SJCRH30 (cell line): ENCODE measurements at regions not wholly inside any gene's neighbourhood (a gene's known extent, or its start where the extent isn't known, plus 50 kb on each side); places are given as distances from the start of the nearest gene placed in this dataset.

Experiments used
- DNase-seq, 2 experiments: peaks; one replicate each; pipeline ENCODE4 v3.0.0-alpha.2; 2015 to 2020
- H3K27ac ChIP-seq: fragments of 250-450 bp; sonication (Bioruptor Pico); 2 replicates; pipeline ENCODE4 v1.5.1; 2020; ENCODE audit warnings: mild to moderate bottlenecking, moderate library complexity
- H3K27me3 ChIP-seq: fragments of 250-450 bp; sonication (Bioruptor Pico); 2 replicates; pipeline ENCODE4 v1.5.1; 2020; ENCODE audit warnings: mild to moderate bottlenecking, moderate library complexity
- H3K36me3 ChIP-seq: fragments of 250-450 bp; sonication (Bioruptor Pico); 2 replicates; pipeline ENCODE4 v1.5.1; 2020; ENCODE audit warnings: mild to moderate bottlenecking, moderate library complexity
- H3K4me1 ChIP-seq: fragments of 250-450 bp; sonication (Bioruptor Pico); 2 replicates; pipeline ENCODE4 v1.5.1; 2020; ENCODE audit warnings: mild to moderate bottlenecking, moderate library complexity
- H3K4me3 ChIP-seq: fragments of 250-450 bp; sonication (Bioruptor Pico); 2 replicates; pipeline ENCODE4 v1.5.1; 2020; ENCODE audit warnings: mild to moderate bottlenecking, moderate library complexity
- H3K9me3 ChIP-seq: fragments of 250-450 bp; sonication (Bioruptor Pico); replicated peaks from 2 replicates; pipeline ENCODE4 v1.5.1; 2020; ENCODE audit warnings: mild to moderate bottlenecking, moderate library complexity

DNA sequence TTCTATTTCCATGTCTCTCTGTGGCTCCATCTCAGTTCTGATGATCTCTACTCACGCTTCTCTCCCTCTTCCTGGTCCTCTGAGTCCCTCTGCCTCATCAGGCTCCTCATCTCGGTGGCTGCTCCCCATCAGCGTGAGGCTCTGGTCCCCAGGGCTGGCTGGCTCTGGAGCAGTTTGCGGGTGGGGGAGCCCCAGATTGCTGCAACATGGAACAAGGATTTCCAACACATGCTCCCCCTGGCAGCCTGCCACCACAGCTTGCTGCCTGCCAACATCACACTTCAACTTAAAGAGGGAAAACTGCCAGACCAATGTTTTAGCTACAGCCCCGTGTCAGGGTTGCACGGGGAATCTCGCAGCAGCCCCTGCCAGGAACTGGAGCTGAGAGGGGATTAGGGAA is 77.2 kb upstream of the NEK6 start:
- Histone ChIP-seq H3K4me3 (no peak overlapping the region), H3K36me3 (no peaks in the 10 kb centered on the region), H3K27ac (no peak overlapping the region), H3K4me1 (no peaks in the 10 kb centered on the region), H3K9me3 (0 out of 2 replicates have a peak, but pooled peaks cover 3% of the 10 kb centered on the region), H3K27me3 (no peaks in the 10 kb centered on the region)
- DNase-seq, result peak; percentile 25 to 31

GRCh38 chr9:124182741-124183140 is 75.0 kb upstream of the NEK6 start:
- no peak overlapping the region for H3K27ac ChIP-seq
- H3K36me3 ChIP-seq, result no peaks in the 10 kb centered on the region
- H3K4me1 ChIP-seq, result no peaks in the 10 kb centered on the region
- no peak overlapping the region for H3K4me3 ChIP-seq
- DNase-seq, result no peak
- H3K9me3 ChIP-seq, result 0 out of 2 replicates have a peak, but pooled peaks cover 3% of the 10 kb centered on the region
- 0 out of 2 replicates have a peak, but pooled peaks cover 2% of the 10 kb centered on the region for H3K27me3 ChIP-seq

DNA sequence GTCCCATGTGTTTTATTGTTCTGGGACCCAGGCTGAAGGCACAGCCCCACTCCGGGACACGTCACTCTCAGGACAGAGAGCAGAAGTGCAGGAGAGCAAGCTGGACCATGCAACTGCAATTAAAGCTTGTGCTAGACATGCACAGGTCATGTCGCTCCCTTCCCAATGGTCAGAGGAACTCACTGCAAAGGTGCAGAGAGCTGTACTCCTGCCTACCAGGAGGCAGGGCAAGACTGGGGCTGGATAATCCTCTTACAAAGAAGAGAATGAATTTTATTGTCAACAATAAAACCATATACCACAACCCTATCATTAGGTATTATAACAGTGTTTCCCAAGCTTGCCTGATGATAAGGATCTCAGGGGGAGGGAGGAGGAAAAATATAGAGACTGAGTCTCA is 74.0 kb upstream of the NEK6 start:
- no peaks in the 10 kb centered on the region for H3K4me1 ChIP-seq
- H3K4me3 ChIP-seq, result no peak overlapping the region
- H3K36me3 ChIP-seq, result no peaks in the 10 kb centered on the region
- H3K9me3 ChIP-seq, result 0 out of 2 replicates have a peak, but pooled peaks cover 3% of the 10 kb centered on the region
- H3K27ac ChIP-seq, result no peak overlapping the region
- no peak for DNase-seq
- 0 out of 2 replicates have a peak, but pooled peaks cover 4% of the 10 kb centered on the region for H3K27me3 ChIP-seq

DNA sequence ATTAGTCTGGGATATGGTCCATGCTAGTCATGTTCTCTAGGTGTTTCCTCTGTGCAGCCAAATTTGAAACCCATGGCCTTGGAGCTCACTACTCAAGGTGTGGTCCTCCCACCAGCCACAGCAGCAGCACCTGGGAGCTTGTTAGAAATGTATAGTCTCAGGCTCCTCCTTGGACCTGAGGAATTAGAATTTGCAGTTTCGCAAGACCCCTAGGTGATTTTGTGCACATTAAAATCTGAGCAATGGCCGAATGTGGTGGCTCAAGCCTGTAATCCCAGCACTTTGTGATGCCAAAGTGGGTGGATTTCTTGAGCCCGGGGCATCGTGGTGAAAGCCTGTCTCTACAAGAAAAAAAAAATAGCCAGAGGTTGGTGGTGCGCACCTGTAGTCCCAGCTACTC is 72.3 kb upstream of the NEK6 start:
- H3K27me3 ChIP-seq, result 0 out of 2 replicates have a peak, but pooled peaks cover 4% of the 10 kb centered on the region
- no peaks in the 10 kb centered on the region for H3K36me3 ChIP-seq
- DNase-seq, result no peak
- H3K4me1 ChIP-seq, result no peaks in the 10 kb centered on the region
- no peak overlapping the region for H3K27ac ChIP-seq
- 0 out of 2 replicates have a peak, but pooled peaks cover 3% of the 10 kb centered on the region for H3K9me3 ChIP-seq
- H3K4me3 ChIP-seq, result no peak overlapping the region

- Histone ChIP-seq H3K27ac (no peak overlapping the region), H3K9me3 (0 out of 2 replicates have a peak, but pooled peaks cover 3% of the 10 kb centered on the region), H3K27me3 (peaks cover 4% of the 10 kb centered on the region; the same call in 1 of the 2 replicates), H3K4me3 (no peak overlapping the region), H3K36me3 (no peaks in the 10 kb centered on the region), H3K4me1 (no peaks in the 10 kb centered on the region)
- DNase-seq, result no peak
Measured at GRCh38 chr9:124187311-124187710, 70.4 kb upstream of the NEK6 start.

- no peak for DNase-seq
- H3K27me3 ChIP-seq, result peaks cover 4% of the 10 kb centered on the region; the same call in 1 of the 2 replicates
- H3K36me3 ChIP-seq, result no peaks in the 10 kb centered on the region
- 0 out of 2 replicates have a peak, but pooled peaks cover 2% of the 10 kb centered on the region for H3K9me3 ChIP-seq
- H3K4me1 ChIP-seq, result no peaks in the 10 kb centered on the region
- H3K27ac ChIP-seq, result no peak overlapping the region
- no peak overlapping the region for H3K4me3 ChIP-seq
Measured at GRCh38 chr9:124188331-124189110, 69.2 kb upstream of the NEK6 start.

- no peaks in the 10 kb centered on the region for H3K9me3 ChIP-seq
- H3K4me1 ChIP-seq, result no peaks in the 10 kb centered on the region
- H3K27me3 ChIP-seq, result peaks cover 4% of the 10 kb centered on the region; the same call in 1 of the 2 replicates
- DNase-seq, result no peak
- no peaks in the 10 kb centered on the region for H3K36me3 ChIP-seq
- no peak overlapping the region for H3K4me3 ChIP-seq
- H3K27ac ChIP-seq, result no peak overlapping the region
Measured at GRCh38 chr9:124190761-124191160, 67.0 kb upstream of the NEK6 start.

DNA sequence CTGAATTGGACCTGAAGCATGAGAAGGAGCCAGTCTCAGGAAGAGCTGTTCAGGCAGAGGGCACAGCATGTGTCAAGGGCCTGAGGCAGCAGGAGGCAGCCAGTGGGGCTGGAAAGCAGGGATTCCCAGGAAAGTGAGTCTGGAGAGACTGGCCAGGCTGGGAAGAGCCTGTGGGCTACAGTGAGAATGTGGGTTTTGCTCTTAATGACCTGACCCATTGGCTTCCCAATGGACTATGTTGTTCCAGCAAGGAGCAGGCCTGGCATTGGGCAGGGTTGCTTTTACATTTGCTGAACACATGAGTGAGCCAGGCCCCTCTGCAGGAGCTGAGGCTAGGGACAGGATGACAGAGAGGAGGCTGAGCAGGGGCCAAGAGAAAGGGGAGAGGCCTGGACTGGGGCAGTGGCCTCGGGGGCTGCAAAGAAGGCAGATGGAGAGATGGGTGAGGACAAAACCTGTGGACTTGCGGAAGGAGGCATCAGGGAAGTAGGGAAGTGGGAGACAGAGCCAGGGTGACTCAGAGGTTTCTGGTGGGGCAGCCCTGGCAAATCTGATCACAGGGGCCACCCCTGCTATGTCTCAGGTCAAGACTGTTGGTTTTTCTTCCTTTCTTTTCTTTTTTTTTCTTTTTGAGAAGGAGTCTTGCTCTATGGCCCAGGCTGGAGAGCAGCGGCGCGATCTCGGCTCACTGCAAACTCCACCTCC is 65.9 kb upstream of the NEK6 start:
- Histone ChIP-seq H3K27me3 (peaks cover 4% of the 10 kb centered on the region; the same call in 1 of the 2 replicates), H3K36me3 (no peaks in the 10 kb centered on the region), H3K9me3 (no peaks in the 10 kb centered on the region), H3K27ac (no peak overlapping the region), H3K4me1 (no peaks in the 10 kb centered on the region), H3K4me3 (no peak overlapping the region)
- no peak for DNase-seq

- no peak overlapping the region for H3K27ac ChIP-seq
- no peaks in the 10 kb centered on the region for H3K36me3 ChIP-seq
Measured at GRCh38 chr9:124196814-124197176, 61.0 kb upstream of the NEK6 start.

DNA sequence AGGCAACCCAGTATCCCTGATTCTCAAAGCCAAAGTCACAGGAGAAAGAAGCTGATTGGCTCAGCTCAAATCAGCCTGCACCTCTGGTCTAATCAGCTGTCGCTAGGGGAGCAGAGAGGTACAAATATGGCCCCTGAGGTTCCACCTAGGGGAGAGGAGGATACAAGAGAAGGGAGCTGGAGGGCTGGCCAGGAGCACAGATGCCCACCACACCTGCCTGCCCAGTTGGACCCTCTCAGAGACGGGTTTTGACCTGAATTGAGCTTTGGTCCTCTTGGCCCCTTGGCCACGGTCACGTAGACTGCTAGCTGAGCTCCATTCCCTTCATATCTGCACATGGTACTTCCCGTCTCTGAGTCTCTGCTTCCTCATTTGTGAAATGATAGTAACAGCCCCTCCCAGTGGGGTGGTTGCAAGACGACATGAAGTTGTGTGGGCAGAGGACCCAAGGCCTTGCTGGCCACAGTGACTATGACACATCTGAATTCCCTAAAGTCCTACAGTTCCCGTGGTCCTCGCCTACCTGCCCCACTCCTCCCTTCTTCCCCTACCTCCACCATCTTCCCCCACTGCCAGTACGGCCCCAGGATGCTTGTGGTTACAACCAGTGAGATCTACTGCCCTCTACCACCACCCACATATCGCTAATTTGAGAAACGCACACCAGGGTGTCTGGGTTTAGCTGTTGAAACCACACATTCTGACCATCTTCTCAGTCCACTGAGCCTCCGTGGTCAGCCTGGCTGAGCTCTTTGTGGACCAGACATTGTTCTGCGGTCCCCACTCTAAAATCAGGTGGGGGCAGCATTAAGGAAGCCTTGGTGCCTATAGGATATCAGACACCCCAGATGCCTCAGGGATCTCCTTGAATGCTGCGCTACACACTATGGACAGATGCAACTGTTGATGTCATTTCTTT is 60.3 kb upstream of the NEK6 start:
- Histone ChIP-seq H3K9me3 (no peaks in the 10 kb centered on the region), H3K4me3 (no peak overlapping the region), H3K4me1 (no peaks in the 10 kb centered on the region), H3K36me3 (no peaks in the 10 kb centered on the region), H3K27ac (no peak overlapping the region), H3K27me3 (no peaks in the 10 kb centered on the region)
- DNase-seq, result no peak

More at GRCh38 chr9:124196814-124197176, 61.0 kb upstream of the NEK6 start:
- no peak for DNase-seq
- H3K4me3 ChIP-seq, result no peak overlapping the region
- no peaks in the 10 kb centered on the region for H3K9me3 ChIP-seq
- no peaks in the 10 kb centered on the region; the same call in 1 of the 2 replicates for H3K27me3 ChIP-seq
- no peaks in the 10 kb centered on the region for H3K4me1 ChIP-seq

GRCh38 chr9:124198331-124198730 is 59.4 kb upstream of the NEK6 start:
- no peaks in the 10 kb centered on the region for H3K9me3 ChIP-seq
- H3K36me3 ChIP-seq, result no peaks in the 10 kb centered on the region
- no peak overlapping the region for H3K4me3 ChIP-seq
- no peaks in the 10 kb centered on the region for H3K4me1 ChIP-seq
- DNase-seq, result no peak
- H3K27ac ChIP-seq, result no peak overlapping the region
- no peaks in the 10 kb centered on the region for H3K27me3 ChIP-seq

DNA sequence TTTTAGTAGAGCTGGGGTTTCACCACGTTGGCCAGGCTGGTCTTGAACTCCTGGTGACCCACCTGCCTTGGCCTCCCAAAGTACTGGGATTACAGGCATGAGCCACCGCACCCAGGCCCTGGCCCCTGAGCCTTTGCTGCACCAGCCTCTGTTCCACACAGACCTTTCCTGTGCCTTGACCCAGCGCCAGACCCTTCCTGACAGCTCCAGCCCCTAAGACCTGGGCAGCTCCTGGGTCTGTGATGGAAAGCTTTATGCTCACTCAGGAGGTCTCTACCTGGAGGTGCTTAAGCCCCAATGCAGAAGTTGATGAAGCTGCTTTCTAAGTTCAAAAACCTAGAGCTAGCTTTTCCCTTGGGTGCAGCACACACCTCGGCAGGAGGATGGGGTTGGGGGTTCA is 58.8 kb upstream of the NEK6 start:
- DNase-seq, result no peak
- no peaks in the 10 kb centered on the region for H3K4me1 ChIP-seq

DNA sequence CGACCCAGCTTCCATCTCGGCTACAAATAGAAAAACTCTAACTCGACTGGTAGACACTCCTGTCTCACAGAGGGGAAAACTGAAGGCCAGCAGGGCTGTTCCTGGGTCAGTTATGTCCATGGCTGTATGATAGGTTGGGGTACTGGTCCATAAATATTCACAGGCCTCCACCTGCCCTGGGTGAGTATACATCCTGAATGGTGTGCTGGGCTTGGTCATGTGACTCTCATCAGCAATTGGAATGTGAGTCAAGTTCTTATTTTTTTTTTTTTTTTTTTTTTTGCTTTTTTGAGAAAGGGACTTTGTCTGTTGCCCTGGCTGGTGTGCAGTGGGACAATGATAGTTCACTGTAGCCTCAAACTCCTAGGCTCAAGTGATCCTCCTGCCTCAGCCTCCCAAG is 58.3 kb upstream of the NEK6 start:
- Histone ChIP-seq H3K4me1 (no peaks in the 10 kb centered on the region), H3K9me3 (no peaks in the 10 kb centered on the region)
- no peak for DNase-seq

More for the DNA sequence above, 58.8 kb upstream of the NEK6 start:
- no peak overlapping the region for H3K27ac ChIP-seq
- H3K4me3 ChIP-seq, result no peak overlapping the region
- H3K36me3 ChIP-seq, result no peaks in the 10 kb centered on the region
- H3K9me3 ChIP-seq, result no peaks in the 10 kb centered on the region
- no peaks in the 10 kb centered on the region for H3K27me3 ChIP-seq

GRCh38 chr9:124202447-124202971 is 55.2 kb upstream of the NEK6 start:
- Histone ChIP-seq H3K27me3 (no peaks in the 10 kb centered on the region), H3K36me3 (no peaks in the 10 kb centered on the region), H3K27ac (no peak overlapping the region), H3K4me1 (no peaks in the 10 kb centered on the region), H3K4me3 (no peak overlapping the region), H3K9me3 (no peaks in the 10 kb centered on the region)
- DNase-seq, result peak; percentile 27 to 33

More for the DNA sequence above, 58.3 kb upstream of the NEK6 start:
- Histone ChIP-seq H3K4me3 (no peak overlapping the region), H3K27me3 (no peaks in the 10 kb centered on the region), H3K36me3 (no peaks in the 10 kb centered on the region), H3K27ac (no peak overlapping the region)
